Tibial artery (tissue), 4 donors: ENCODE measurements at regions not wholly inside any gene's neighbourhood (a gene's known extent, or its start where the extent isn't known, plus 50 kb on each side); places are given as distances from the start of the nearest gene placed in this dataset.

Experiments used
- DNase-seq, 2 donors: peaks; one replicate each; pipeline ENCODE4 v3.0.0-alpha.2; 2019
- H3K27ac ChIP-seq, 2 donors: fragments of 200-600 bp; sonication (generic) in 1 of 2; 1 replicate in 1 of 2; 2 replicates in 1 of 2; pipeline ENCODE4 v1.5.1; 2018 to 2019; ENCODE audit warnings: mild to moderate bottlenecking in 1 of 2
- H3K27me3 ChIP-seq, 2 donors: fragments of 200-600 bp; sonication (generic) in 1 of 2; one replicate each; pipeline versions ENCODE4 v1.5.1 to v1.6.0; 2016 to 2019
- H3K36me3 ChIP-seq, 3 donors: fragments of 200-600 bp; sonication (generic) in 2 of 3; one replicate each; pipeline ENCODE4 v1.5.1; 2016 to 2019; ENCODE audit warnings: mild to moderate bottlenecking in 2 of 3
- H3K4me1 ChIP-seq, 4 donors: fragments of 200-600 bp; sonication (generic) in 2 of 4; 1 replicate in 3 of 4; 2 replicates in 1 of 4; pipeline ENCODE4 v1.5.1; 2016 to 2019
- H3K4me3 ChIP-seq, 2 donors: fragments of 200-600 bp; sonication (generic) in 1 of 2; 1 replicate in 1 of 2; 2 replicates in 1 of 2; pipeline ENCODE4 v1.5.1; 2018 to 2019; ENCODE audit warnings: mild to moderate bottlenecking in 2 of 2
- H3K9me3 ChIP-seq, 3 donors: fragments of 200-600 bp; sonication (generic) in 1 of 3; one replicate each; pipeline ENCODE4 v1.5.1; 2016 to 2019
- CTCF ChIP-seq, 2 experiments: fragments of 200-600 bp in 1 of 2; fragments of 450-650 bp in 1 of 2; IDR thresholded peaks; one replicate each; pipeline ENCODE4 v1.5.1; 2017 to 2019; ENCODE audit warnings: antibody characterized with exemption in 2 of 2, mild to moderate bottlenecking in 1 of 2, moderate library complexity in 1 of 2
- intact Hi-C: fragments of 100-400 bp; cut with DNase I; formaldehyde crosslinking; loops from one replicate; pipeline ENCODE4 v1.15.0; 2023; ENCODE audit warnings: low total_unique reads

- Histone ChIP-seq H3K4me1 (no peaks in the 10 kb centered on the region), H3K9me3 (no peaks in the 10 kb centered on the region), H3K27ac (no peak overlapping the region), H3K4me3 (no peak overlapping the region), H3K36me3 (no peaks in the 10 kb centered on the region), H3K27me3 (peaks cover 0 to 19% of the 10 kb centered on the region in 2 donors)
- intact Hi-C loops = no loop called here
- DNase-seq = no peak
- TF ChIP-seq CTCF (IDR thresholded peaks at IDR 0.05) = no peak
These were observed 1470.5 kb downstream of the BRD1 start for GRCh38 chr22:48357196-48357595.

- intact Hi-C loops = no loop called here
- H3K27ac ChIP-seq = no peak overlapping the region
- no peaks in the 10 kb centered on the region for H3K36me3 ChIP-seq
- no peak overlapping the region for H3K4me3 ChIP-seq
- no peak for TF ChIP-seq CTCF (IDR thresholded peaks at IDR 0.05)
- no peak for DNase-seq
- H3K27me3 ChIP-seq = peaks cover 0 to 20% of the 10 kb centered on the region in 2 donors
- H3K9me3 ChIP-seq = no peaks in the 10 kb centered on the region
- no peaks in the 10 kb centered on the region for H3K4me1 ChIP-seq
These were observed 1470.9 kb downstream of the BRD1 start for GRCh38 chr22:48356731-48357130.

- peaks cover 0 to 21% of the 10 kb centered on the region in 2 donors for H3K27me3 ChIP-seq
- intact Hi-C loops = no loop called here
- no peak for DNase-seq
- H3K27ac ChIP-seq = no peak overlapping the region
- no peaks in the 10 kb centered on the region for H3K9me3 ChIP-seq
- no peaks in the 10 kb centered on the region for H3K4me1 ChIP-seq
- H3K36me3 ChIP-seq = no peaks in the 10 kb centered on the region
- TF ChIP-seq CTCF (IDR thresholded peaks at IDR 0.05) = no peak
- H3K4me3 ChIP-seq = no peak overlapping the region
These were observed 1473.6 kb downstream of the BRD1 start for GRCh38 chr22:48354096-48354495.

- Histone ChIP-seq H3K27ac (no peak overlapping the region), H3K4me3 (no peak overlapping the region), H3K9me3 (no peaks in the 10 kb centered on the region), H3K27me3 (peaks cover 0 to 16% of the 10 kb centered on the region in 2 donors), H3K4me1 (no peaks in the 10 kb centered on the region), H3K36me3 (no peaks in the 10 kb centered on the region)
- no peak for DNase-seq
- TF ChIP-seq CTCF (IDR thresholded peaks at IDR 0.05) = no peak
- intact Hi-C loops = no loop called here
These were observed 1474.3 kb downstream of the BRD1 start for GRCh38 chr22:48353116-48353947.

GRCh38 chr22:48352086-48352911, 1475.4 kb downstream of the BRD1 start:
- no peak for TF ChIP-seq CTCF (IDR thresholded peaks at IDR 0.05)
- Histone ChIP-seq H3K9me3 (no peaks in the 10 kb centered on the region), H3K4me3 (no peak overlapping the region), H3K27ac (no peak overlapping the region), H3K36me3 (no peaks in the 10 kb centered on the region), H3K27me3 (peaks cover 0 to 9% of the 10 kb centered on the region in 2 donors), H3K4me1 (no peaks in the 10 kb centered on the region)
- no peak for DNase-seq
- intact Hi-C loops = no loop called here
